Prostate gland (tissue), 2 donors: ENCODE measurements at regions not wholly inside any gene's neighbourhood (a gene's known extent, or its start where the extent isn't known, plus 50 kb on each side); places are given as distances from the start of the nearest gene placed in this dataset.

Experiments used
- CTCF ChIP-seq, 4 experiments: fragments of 200-600 bp in 2 of 4; fragments of 450-650 bp in 2 of 4; sonication (generic) in 2 of 4; IDR thresholded peaks; 1 replicate in 3 of 4; 2 replicates in 1 of 4; pipeline ENCODE4 v1.5.1; 2016 to 2019; ENCODE audit warnings: antibody characterized with exemption in 4 of 4, mild to moderate bottlenecking in 2 of 4, moderate library complexity in 2 of 4
- POLR2A ChIP-seq: fragments of 450-650 bp; IDR thresholded peaks from one replicate; pipeline ENCODE4 v1.6.1; 2016; ENCODE audit warnings: antibody characterized with exemption, mild to moderate bottlenecking

DNA sequence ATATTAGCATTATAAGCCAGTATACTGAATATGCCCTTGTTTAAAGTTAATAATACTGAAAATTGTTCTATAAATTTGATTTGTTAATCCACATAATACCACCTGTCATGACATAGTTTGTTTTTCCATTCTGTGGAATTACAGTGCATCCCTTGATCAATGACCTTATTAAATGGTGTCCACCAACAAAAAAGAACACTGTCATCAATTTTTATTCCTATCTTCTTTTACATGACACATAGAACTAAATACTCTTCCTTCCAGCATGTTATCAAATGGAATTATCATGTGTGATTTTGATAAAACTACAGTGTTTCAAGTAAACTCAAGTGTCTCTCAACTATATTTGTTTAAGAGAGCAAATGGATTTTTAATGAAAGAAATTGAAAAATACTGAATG lies 221.8 kb upstream of the MBL2 start:
- TF ChIP-seq CTCF (IDR thresholded peaks at IDR 0.05) (no peak), POLR2A (no peak)
